GM12875 (cell line): ENCODE measurements at regions not wholly inside any gene's neighbourhood (a gene's known extent, or its start where the extent isn't known, plus 50 kb on each side); places are given as distances from the start of the nearest gene placed in this dataset.

Experiments used
- H3K4me3 ChIP-seq: one replicate; pipeline ENCODE4 v1.5.1; 2011; ENCODE audit warnings: low read depth, low read length, control low read depth
- TF ChIP-seq, protein P1 (sequence below): IDR thresholded peaks from 2 replicates; pipeline ENCODE4 v1.5.1; 2011; ENCODE audit warnings: low read depth, mild to moderate bottlenecking, control low read depth, inconsistent platforms, low read length, moderate library complexity, borderline replicate concordance; ENCODE audit not compliant: insufficient read depth

DNA sequence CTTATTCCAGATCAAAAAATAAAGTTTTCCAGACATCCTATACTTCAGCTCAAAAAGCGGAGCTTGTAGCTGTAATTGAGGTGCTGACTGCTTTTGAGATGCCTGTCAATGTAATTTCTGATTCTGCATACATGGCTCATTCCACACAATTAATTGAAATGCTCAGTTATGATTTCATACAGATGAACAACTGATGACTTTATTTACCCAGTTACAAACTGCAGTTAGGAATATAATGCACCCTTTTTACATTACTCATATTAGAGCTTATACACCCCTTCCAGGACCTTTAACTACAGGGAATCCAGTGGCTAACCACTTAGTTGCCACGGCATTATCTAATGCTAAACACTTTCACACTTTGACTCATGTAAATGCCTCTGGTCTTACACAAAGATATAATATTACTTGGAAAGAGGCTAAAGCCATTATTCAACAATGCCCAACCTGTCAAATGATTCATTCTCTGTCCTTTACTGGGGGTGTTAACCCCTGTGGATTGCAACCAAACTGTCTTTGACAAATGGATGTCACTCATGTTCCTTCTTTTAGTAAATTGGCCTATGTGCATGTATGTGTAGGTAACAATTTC is 147.3 kb downstream of the ZNF33B start:
- TF ChIP-seq, protein P1, sequence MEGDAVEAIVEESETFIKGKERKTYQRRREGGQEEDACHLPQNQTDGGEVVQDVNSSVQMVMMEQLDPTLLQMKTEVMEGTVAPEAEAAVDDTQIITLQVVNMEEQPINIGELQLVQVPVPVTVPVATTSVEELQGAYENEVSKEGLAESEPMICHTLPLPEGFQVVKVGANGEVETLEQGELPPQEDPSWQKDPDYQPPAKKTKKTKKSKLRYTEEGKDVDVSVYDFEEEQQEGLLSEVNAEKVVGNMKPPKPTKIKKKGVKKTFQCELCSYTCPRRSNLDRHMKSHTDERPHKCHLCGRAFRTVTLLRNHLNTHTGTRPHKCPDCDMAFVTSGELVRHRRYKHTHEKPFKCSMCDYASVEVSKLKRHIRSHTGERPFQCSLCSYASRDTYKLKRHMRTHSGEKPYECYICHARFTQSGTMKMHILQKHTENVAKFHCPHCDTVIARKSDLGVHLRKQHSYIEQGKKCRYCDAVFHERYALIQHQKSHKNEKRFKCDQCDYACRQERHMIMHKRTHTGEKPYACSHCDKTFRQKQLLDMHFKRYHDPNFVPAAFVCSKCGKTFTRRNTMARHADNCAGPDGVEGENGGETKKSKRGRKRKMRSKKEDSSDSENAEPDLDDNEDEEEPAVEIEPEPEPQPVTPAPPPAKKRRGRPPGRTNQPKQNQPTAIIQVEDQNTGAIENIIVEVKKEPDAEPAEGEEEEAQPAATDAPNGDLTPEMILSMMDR = no peak
- no peak overlapping the region for H3K4me3 ChIP-seq

DNA sequence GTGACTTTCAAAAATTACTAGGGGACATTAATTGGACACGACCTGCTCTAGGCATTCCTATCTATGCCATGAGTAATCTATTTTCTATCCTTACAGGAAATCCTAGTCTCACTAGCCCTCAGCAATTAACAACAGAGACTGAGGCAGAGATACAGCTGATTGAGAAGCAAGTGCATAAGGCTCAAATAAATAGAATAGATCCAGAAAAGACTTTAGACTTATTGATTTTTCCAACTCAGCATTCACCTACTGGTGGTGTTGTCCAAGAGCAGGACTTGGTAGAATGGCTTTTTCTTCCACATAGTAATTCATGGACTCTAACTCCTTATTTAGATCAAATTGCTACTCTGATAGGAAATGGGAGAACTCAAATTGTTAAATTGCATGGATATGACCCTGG is 148.0 kb downstream of the ZNF33B start:
- TF ChIP-seq, protein P1 = no peak
- H3K4me3 ChIP-seq = no peak overlapping the region

DNA sequence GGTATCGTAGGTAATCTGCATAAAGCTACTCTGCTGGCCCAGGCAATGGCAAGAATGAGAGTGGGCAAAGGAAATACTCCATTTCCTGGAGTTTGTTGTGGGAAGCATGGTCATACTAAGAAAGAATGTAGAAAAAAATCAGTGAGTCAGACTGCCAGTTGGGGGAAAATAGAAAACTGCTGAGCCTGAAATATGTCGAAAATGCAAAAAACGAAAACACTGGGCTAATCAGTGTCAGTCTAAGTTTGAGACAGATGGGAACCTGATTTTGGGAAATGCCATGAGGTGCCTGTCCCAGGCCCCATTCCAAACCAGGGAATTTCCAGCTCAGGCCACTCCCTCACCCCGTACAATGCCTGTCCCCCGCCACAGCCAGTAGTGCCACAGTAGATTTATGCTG is 150.0 kb downstream of the ZNF33B start:
- H3K4me3 ChIP-seq = no peak overlapping the region

DNA sequence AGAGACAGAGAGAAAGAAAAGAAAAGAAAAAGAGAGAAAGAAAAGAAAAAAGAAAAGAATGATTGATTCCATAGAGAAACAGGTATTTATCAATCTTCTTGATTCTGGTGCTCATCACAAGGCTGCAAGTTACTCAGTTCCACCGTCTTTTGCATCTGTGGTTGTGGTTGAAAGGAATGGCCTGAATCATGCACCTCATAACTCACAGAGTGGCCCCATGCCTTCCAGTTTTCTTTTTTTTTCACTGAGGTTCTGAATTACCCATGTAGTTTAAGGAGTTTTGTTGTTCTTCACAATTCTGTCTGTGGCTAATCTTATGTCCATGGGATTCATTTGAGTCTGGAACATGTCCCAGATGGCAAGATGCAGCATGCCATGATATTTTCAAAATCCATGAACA is 156.0 kb downstream of the ZNF33B start:
- TF ChIP-seq, protein P1 = no peak
- no peak overlapping the region for H3K4me3 ChIP-seq

More for the DNA sequence above, 150.0 kb downstream of the ZNF33B start:
- TF ChIP-seq, protein P1 = no peak

DNA sequence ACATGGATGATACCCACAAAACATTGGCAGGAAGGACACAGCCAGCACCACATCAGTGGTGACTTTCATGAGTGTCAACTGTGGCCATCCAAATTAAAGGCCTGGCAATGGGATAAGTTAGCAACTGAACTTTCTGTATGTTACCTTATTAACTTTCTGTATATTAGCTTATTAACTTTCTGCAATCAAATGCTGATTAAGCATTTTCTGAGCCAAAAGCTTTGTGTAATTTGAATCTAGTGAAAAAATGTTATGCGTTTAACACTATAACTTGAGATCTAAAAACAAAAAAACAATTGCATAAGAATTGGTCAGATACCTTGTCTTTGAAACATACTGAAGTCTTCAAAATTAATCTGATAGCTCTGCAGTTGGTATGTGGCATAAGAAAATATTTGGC is 159.3 kb downstream of the ZNF33B start:
- TF ChIP-seq, protein P1 = no peak

DNA sequence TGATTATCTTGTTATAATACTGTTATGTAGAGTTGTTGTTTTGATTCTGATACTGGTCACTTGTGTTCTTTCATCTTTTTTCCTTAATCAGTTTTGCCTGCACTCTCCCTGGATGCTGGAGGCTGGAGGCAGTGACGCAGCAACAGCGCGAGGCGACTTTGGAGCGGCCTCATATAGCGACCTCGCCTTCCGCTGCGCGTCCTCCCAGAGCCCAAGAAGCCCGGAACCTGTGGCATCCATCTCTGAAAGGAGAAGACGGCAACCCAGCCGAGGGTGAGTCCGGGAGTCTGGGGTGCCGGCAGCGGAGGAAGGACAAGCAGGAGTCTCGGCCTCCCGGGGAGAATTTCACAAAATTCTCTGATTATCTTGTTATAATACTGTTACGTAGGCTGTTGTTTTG is 161.2 kb downstream of the ZNF33B start:
- TF ChIP-seq, protein P1 = no peak
- H3K4me3 ChIP-seq = no peak overlapping the region

More for the DNA sequence above, 159.3 kb downstream of the ZNF33B start:
- H3K4me3 ChIP-seq = no peak overlapping the region

DNA sequence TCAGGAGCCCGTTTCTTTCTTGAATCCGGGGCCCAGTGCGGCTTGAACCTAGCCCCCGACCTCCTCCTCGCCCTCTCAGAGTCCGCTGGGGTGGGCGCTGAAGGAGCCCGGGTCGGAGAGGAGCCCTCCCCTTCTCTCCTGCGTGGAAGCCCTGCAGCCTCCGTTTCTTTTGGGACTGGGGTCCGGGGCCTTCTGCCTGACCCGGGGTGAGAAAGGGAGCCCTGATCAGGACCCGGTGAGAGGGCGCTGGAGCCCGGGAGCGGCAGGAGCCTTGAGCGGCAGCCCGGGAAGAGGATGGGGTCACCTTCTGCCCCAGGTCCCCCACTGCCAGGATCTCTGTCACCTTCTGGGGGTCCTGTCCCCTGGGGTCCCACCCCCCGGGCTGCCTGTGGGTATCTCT is 162.3 kb downstream of the ZNF33B start:
- TF ChIP-seq, protein P1 = no peak
- no peak overlapping the region for H3K4me3 ChIP-seq
